ENCODE measurements at regions not wholly inside any gene's neighbourhood (a gene's known extent, or its start where the extent isn't known, plus 50 kb on each side); places are given as distances from the start of the nearest gene placed in this dataset.

DNA sequence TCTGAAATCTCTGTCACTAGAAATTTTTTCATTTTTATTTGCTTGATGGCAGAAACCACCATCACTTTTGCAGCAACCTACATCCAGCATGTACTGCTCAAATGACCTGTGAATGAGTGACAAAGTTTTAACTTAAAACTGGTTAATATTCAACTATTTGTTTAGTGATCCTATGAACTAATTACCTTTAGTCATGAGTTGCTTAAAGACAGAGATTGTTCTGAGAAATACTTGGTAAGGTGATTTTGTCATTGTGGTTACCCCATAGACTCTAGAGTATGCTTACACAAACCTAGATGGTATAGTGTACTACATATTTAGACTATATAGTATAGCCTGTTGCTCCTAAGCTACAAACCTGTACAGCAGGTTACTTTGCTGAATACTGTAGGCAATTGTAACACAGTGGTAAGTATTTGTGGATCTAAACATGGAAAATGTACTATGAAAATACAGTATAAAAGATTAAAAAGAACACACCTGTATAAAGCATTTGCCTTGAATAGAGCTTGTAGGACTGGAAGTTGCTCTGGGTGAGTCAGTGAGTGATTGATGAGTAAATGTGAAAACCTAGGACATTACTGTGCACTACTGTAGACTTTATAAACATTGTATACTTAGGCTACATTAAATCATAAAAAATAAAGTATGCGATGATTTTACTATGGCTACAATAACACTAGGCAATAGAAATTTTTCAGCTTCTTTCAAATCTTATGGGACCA, 256.6 kb upstream of the PPFIA2 start (continued):
- TF ChIP-seq, protein P1, sequence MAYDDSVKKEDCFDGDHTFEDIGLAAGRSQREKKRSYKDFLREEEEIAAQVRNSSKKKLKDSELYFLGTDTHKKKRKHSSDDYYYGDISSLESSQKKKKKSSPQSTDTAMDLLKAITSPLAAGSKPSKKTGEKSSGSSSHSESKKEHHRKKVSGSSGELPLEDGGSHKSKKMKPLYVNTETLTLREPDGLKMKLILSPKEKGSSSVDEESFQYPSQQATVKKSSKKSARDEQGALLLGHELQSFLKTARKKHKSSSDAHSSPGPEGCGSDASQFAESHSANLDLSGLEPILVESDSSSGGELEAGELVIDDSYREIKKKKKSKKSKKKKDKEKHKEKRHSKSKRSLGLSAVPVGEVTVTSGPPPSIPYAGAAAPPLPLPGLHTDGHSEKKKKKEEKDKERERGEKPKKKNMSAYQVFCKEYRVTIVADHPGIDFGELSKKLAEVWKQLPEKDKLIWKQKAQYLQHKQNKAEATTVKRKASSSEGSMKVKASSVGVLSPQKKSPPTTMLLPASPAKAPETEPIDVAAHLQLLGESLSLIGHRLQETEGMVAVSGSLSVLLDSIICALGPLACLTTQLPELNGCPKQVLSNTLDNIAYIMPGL (CRISPR knock-in tag; IDR thresholded peaks at IDR 0.05) = no peak

DNA sequence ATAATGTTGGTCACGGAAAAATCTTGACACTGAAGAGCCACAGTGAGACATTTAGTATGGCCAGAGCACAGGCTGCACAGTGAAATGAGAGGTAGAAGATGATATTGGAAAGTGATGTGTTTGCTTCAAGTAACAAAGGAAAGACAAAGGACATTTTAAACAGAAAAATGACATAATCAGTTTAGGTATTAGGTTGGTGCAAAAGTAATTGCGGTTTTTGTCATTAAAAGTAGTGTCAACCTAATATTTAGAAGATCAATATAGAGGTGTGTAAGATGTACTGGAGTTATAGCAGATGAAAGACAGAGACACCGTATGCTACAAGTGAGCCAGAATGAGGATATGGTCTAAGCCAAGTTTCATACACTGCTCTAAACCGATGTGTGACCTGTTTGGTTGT, 253.0 kb upstream of the PPFIA2 start:
- CTCF ChIA-PET = no interaction called here
- peaks cover 4% of the 10 kb centered on the region for H3K9me3 Mint-ChIP-seq
- no peaks in the 10 kb centered on the region for H3K27me3 Mint-ChIP-seq (ENCODE audit: low read depth)
- TF ChIP-seq, protein P2, sequence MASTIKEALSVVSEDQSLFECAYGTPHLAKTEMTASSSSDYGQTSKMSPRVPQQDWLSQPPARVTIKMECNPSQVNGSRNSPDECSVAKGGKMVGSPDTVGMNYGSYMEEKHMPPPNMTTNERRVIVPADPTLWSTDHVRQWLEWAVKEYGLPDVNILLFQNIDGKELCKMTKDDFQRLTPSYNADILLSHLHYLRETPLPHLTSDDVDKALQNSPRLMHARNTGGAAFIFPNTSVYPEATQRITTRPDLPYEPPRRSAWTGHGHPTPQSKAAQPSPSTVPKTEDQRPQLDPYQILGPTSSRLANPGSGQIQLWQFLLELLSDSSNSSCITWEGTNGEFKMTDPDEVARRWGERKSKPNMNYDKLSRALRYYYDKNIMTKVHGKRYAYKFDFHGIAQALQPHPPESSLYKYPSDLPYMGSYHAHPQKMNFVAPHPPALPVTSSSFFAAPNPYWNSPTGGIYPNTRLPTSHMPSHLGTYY (CRISPR knock-in tag; IDR thresholded peaks at IDR 0.05) = no peak
- no peak for TF ChIP-seq FOXP1 (CRISPR knock-in tag; IDR thresholded peaks at IDR 0.05; ENCODE audit: borderline replicate concordance)
- TF ChIP-seq RELA (CRISPR knock-in tag; IDR thresholded peaks at IDR 0.05; ENCODE audit: borderline replicate concordance) = no peak
- no peak for TF ChIP-seq ELF4 (CRISPR knock-in tag; IDR thresholded peaks at IDR 0.05; ENCODE audit: low read depth)
- TF ChIP-seq, protein P3, sequence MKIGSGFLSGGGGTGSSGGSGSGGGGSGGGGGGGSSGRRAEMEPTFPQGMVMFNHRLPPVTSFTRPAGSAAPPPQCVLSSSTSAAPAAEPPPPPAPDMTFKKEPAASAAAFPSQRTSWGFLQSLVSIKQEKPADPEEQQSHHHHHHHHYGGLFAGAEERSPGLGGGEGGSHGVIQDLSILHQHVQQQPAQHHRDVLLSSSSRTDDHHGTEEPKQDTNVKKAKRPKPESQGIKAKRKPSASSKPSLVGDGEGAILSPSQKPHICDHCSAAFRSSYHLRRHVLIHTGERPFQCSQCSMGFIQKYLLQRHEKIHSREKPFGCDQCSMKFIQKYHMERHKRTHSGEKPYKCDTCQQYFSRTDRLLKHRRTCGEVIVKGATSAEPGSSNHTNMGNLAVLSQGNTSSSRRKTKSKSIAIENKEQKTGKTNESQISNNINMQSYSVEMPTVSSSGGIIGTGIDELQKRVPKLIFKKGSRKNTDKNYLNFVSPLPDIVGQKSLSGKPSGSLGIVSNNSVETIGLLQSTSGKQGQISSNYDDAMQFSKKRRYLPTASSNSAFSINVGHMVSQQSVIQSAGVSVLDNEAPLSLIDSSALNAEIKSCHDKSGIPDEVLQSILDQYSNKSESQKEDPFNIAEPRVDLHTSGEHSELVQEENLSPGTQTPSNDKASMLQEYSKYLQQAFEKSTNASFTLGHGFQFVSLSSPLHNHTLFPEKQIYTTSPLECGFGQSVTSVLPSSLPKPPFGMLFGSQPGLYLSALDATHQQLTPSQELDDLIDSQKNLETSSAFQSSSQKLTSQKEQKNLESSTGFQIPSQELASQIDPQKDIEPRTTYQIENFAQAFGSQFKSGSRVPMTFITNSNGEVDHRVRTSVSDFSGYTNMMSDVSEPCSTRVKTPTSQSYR (CRISPR knock-in tag; IDR thresholded peaks at IDR 0.05) = no peak
- TF ChIP-seq, protein P4, sequence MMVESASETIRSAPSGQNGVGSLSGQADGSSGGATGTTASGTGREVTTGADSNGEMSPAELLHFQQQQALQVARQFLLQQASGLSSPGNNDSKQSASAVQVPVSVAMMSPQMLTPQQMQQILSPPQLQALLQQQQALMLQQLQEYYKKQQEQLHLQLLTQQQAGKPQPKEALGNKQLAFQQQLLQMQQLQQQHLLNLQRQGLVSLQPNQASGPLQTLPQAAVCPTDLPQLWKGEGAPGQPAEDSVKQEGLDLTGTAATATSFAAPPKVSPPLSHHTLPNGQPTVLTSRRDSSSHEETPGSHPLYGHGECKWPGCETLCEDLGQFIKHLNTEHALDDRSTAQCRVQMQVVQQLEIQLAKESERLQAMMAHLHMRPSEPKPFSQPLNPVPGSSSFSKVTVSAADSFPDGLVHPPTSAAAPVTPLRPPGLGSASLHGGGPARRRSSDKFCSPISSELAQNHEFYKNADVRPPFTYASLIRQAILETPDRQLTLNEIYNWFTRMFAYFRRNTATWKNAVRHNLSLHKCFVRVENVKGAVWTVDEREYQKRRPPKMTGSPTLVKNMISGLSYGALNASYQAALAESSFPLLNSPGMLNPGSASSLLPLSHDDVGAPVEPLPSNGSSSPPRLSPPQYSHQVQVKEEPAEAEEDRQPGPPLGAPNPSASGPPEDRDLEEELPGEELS (CRISPR knock-in tag; IDR thresholded peaks at IDR 0.05) = no peak
- TF ChIP-seq ZNF416 (CRISPR knock-in tag; IDR thresholded peaks at IDR 0.05) = no peak
- TF ChIP-seq, protein P5, sequence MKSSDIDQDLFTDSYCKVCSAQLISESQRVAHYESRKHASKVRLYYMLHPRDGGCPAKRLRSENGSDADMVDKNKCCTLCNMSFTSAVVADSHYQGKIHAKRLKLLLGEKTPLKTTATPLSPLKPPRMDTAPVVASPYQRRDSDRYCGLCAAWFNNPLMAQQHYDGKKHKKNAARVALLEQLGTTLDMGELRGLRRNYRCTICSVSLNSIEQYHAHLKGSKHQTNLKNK (CRISPR knock-in tag; IDR thresholded peaks at IDR 0.05) = no peak
- TF ChIP-seq NR3C1 (CRISPR knock-in tag; conservative IDR thresholded peaks at IDR 0.05; ENCODE audit: low read depth) = no peak
- TF ChIP-seq GRHL2 (CRISPR knock-in tag; IDR thresholded peaks at IDR 0.05; ENCODE audit: insufficient replicate concordance, severe bottlenecking) = no peak
- TF ChIP-seq GTF2I (CRISPR knock-in tag; conservative IDR thresholded peaks at IDR 0.05) = no peak
- TF ChIP-seq, protein P6, sequence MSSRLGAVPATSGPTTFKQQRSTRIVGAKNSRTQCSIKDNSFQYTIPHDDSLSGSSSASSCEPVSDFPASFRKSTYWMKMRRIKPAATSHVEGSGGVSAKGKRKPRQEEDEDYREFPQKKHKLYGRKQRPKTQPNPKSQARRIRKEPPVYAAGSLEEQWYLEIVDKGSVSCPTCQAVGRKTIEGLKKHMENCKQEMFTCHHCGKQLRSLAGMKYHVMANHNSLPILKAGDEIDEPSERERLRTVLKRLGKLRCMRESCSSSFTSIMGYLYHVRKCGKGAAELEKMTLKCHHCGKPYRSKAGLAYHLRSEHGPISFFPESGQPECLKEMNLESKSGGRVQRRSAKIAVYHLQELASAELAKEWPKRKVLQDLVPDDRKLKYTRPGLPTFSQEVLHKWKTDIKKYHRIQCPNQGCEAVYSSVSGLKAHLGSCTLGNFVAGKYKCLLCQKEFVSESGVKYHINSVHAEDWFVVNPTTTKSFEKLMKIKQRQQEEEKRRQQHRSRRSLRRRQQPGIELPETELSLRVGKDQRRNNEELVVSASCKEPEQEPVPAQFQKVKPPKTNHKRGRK (CRISPR knock-in tag; IDR thresholded peaks at IDR 0.05; ENCODE audit: borderline replicate concordance) = no peak
- no peak for TF ChIP-seq ATF1 (CRISPR knock-in tag; IDR thresholded peaks at IDR 0.05)
- TF ChIP-seq, protein P7, sequence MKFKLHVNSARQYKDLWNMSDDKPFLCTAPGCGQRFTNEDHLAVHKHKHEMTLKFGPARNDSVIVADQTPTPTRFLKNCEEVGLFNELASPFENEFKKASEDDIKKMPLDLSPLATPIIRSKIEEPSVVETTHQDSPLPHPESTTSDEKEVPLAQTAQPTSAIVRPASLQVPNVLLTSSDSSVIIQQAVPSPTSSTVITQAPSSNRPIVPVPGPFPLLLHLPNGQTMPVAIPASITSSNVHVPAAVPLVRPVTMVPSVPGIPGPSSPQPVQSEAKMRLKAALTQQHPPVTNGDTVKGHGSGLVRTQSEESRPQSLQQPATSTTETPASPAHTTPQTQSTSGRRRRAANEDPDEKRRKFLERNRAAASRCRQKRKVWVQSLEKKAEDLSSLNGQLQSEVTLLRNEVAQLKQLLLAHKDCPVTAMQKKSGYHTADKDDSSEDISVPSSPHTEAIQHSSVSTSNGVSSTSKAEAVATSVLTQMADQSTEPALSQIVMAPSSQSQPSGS (CRISPR knock-in tag; IDR thresholded peaks at IDR 0.05; ENCODE audit: borderline replicate concordance, low read depth) = no peak
- TF ChIP-seq ZNF671 (CRISPR knock-in tag; IDR thresholded peaks at IDR 0.05) = no peak
- TF ChIP-seq, protein P8, sequence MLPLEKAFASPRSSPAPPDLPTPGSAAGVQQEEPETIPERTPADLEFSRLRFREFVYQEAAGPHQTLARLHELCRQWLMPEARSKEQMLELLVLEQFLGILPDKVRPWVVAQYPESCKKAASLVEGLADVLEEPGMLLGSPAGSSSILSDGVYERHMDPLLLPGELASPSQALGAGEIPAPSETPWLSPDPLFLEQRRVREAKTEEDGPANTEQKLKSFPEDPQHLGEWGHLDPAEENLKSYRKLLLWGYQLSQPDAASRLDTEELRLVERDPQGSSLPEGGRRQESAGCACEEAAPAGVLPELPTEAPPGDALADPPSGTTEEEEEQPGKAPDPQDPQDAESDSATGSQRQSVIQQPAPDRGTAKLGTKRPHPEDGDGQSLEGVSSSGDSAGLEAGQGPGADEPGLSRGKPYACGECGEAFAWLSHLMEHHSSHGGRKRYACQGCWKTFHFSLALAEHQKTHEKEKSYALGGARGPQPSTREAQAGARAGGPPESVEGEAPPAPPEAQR (CRISPR knock-in tag; IDR thresholded peaks at IDR 0.05) = no peak
- H3K4me3 Mint-ChIP-seq = no peak overlapping the region
- DNase-seq (ENCODE audit: low spot score) (no peak), ATAC-seq (no peak)
- H3K27ac Mint-ChIP-seq = no peak overlapping the region
- H3K36me3 Mint-ChIP-seq = no peaks in the 10 kb centered on the region
- POLR2A ChIA-PET = no interaction called here
- H3K4me1 Mint-ChIP-seq = no peaks in the 10 kb centered on the region
